ENCODE measurements at regions not wholly inside any gene's neighbourhood (a gene's known extent, or its start where the extent isn't known, plus 50 kb on each side); places are given as distances from the start of the nearest gene placed in this dataset.

- Histone ChIP-seq H3K36me3 (replicated peaks; ENCODE audit: control insufficient read depth, insufficient read depth, low read length) (no peaks in the 10 kb centered on the region), H3K27me3 (ENCODE audit: control insufficient read depth, insufficient read depth, low read length) (no peaks in the 10 kb centered on the region), H3K4me3 (ENCODE audit: insufficient read depth, low read depth, low read length) (no peak overlapping the region)
- no peak for DNase-seq
Observed at GRCh38 chr5:166302166-166302565, 1989.3 kb upstream of the WWC1 start.

- no peaks in the 10 kb centered on the region for H3K36me3 ChIP-seq (replicated peaks; ENCODE audit: control insufficient read depth, insufficient read depth, low read length)
- no peak overlapping the region for H3K4me3 ChIP-seq (ENCODE audit: insufficient read depth, low read depth, low read length)
- DNase-seq, result no peak
Observed at GRCh38 chr5:166317425-166317824, 1974.0 kb upstream of the WWC1 start.

GRCh38 chr5:166320920-166321480, 1970.4 kb upstream of the WWC1 start:
- Histone ChIP-seq H3K4me3 (ENCODE audit: insufficient read depth, low read depth, low read length) (no peak overlapping the region), H3K27me3 (ENCODE audit: control insufficient read depth, insufficient read depth, low read length) (peaks cover 35% of the 10 kb centered on the region), H3K36me3 (replicated peaks; ENCODE audit: control insufficient read depth, insufficient read depth, low read length) (no peaks in the 10 kb centered on the region)
- DNase-seq, result no peak

More at GRCh38 chr5:166317425-166317824, 1974.0 kb upstream of the WWC1 start:
- H3K27me3 ChIP-seq (ENCODE audit: control insufficient read depth, insufficient read depth, low read length), result peaks cover 6% of the 10 kb centered on the region

GRCh38 chr5:166324372-166324771, 1967.1 kb upstream of the WWC1 start:
- no peak overlapping the region for H3K4me3 ChIP-seq (ENCODE audit: insufficient read depth, low read depth, low read length)
- H3K27me3 ChIP-seq (ENCODE audit: control insufficient read depth, insufficient read depth, low read length), result peaks cover 45% of the 10 kb centered on the region
- no peaks in the 10 kb centered on the region for H3K36me3 ChIP-seq (replicated peaks; ENCODE audit: control insufficient read depth, insufficient read depth, low read length)
- DNase-seq, result no peak

GRCh38 chr5:166329149-166329800, 1962.2 kb upstream of the WWC1 start:
- no peak overlapping the region for H3K4me3 ChIP-seq (ENCODE audit: insufficient read depth, low read depth, low read length)
- no peak for DNase-seq
- H3K36me3 ChIP-seq (replicated peaks; ENCODE audit: control insufficient read depth, insufficient read depth, low read length), result no peaks in the 10 kb centered on the region
- peaks cover 23% of the 10 kb centered on the region for H3K27me3 ChIP-seq (ENCODE audit: control insufficient read depth, insufficient read depth, low read length)

GRCh38 chr5:166330036-166330435, 1961.4 kb upstream of the WWC1 start:
- no peak for DNase-seq
- H3K36me3 ChIP-seq (replicated peaks; ENCODE audit: control insufficient read depth, insufficient read depth, low read length), result no peaks in the 10 kb centered on the region
- H3K4me3 ChIP-seq (ENCODE audit: insufficient read depth, low read depth, low read length), result no peak overlapping the region
- H3K27me3 ChIP-seq (ENCODE audit: control insufficient read depth, insufficient read depth, low read length), result peaks cover 19% of the 10 kb centered on the region

- DNase-seq, result no peak
- Histone ChIP-seq H3K4me3 (ENCODE audit: insufficient read depth, low read depth, low read length) (no peak overlapping the region), H3K27me3 (ENCODE audit: control insufficient read depth, insufficient read depth, low read length) (peaks cover 5% of the 10 kb centered on the region), H3K36me3 (replicated peaks; ENCODE audit: control insufficient read depth, insufficient read depth, low read length) (no peaks in the 10 kb centered on the region)
Observed at GRCh38 chr5:166331521-166331920, 1959.9 kb upstream of the WWC1 start.

GRCh38 chr5:166338801-166339200, 1952.6 kb upstream of the WWC1 start:
- H3K27me3 ChIP-seq (ENCODE audit: control insufficient read depth, insufficient read depth, low read length), result no peaks in the 10 kb centered on the region
- H3K4me3 ChIP-seq (ENCODE audit: insufficient read depth, low read depth, low read length), result no peak overlapping the region
- DNase-seq, result no peak
- no peaks in the 10 kb centered on the region for H3K36me3 ChIP-seq (replicated peaks; ENCODE audit: control insufficient read depth, insufficient read depth, low read length)

GRCh38 chr5:166340039-166340438, 1951.4 kb upstream of the WWC1 start:
- Histone ChIP-seq H3K27me3 (ENCODE audit: control insufficient read depth, insufficient read depth, low read length) (no peaks in the 10 kb centered on the region), H3K36me3 (replicated peaks; ENCODE audit: control insufficient read depth, insufficient read depth, low read length) (no peaks in the 10 kb centered on the region), H3K4me3 (ENCODE audit: insufficient read depth, low read depth, low read length) (no peak overlapping the region)
- DNase-seq, result no peak

- no peaks in the 10 kb centered on the region for H3K27me3 ChIP-seq (ENCODE audit: control insufficient read depth, insufficient read depth, low read length)
- no peak for DNase-seq
- H3K4me3 ChIP-seq (ENCODE audit: insufficient read depth, low read depth, low read length), result no peak overlapping the region
- H3K36me3 ChIP-seq (replicated peaks; ENCODE audit: control insufficient read depth, insufficient read depth, low read length), result no peaks in the 10 kb centered on the region
Observed at GRCh38 chr5:166341740-166342337, 1949.6 kb upstream of the WWC1 start.

- DNase-seq, result no peak
- Histone ChIP-seq H3K4me3 (ENCODE audit: insufficient read depth, low read depth, low read length) (no peak overlapping the region), H3K27me3 (ENCODE audit: control insufficient read depth, insufficient read depth, low read length) (no peaks in the 10 kb centered on the region), H3K36me3 (replicated peaks; ENCODE audit: control insufficient read depth, insufficient read depth, low read length) (no peaks in the 10 kb centered on the region)
Observed at GRCh38 chr5:166342402-166342801, 1949.0 kb upstream of the WWC1 start.

GRCh38 chr5:166346726-166347374, 1944.6 kb upstream of the WWC1 start:
- Histone ChIP-seq H3K4me3 (ENCODE audit: insufficient read depth, low read depth, low read length) (no peak overlapping the region), H3K27me3 (ENCODE audit: control insufficient read depth, insufficient read depth, low read length) (no peaks in the 10 kb centered on the region), H3K36me3 (replicated peaks; ENCODE audit: control insufficient read depth, insufficient read depth, low read length) (no peaks in the 10 kb centered on the region)
- DNase-seq, result no peak

- DNase-seq, result no peak
- no peaks in the 10 kb centered on the region for H3K36me3 ChIP-seq (replicated peaks; ENCODE audit: control insufficient read depth, insufficient read depth, low read length)
- H3K4me3 ChIP-seq (ENCODE audit: insufficient read depth, low read depth, low read length), result no peak overlapping the region
- no peaks in the 10 kb centered on the region for H3K27me3 ChIP-seq (ENCODE audit: control insufficient read depth, insufficient read depth, low read length)
Observed at GRCh38 chr5:166349046-166349445, 1942.4 kb upstream of the WWC1 start.

- H3K4me3 ChIP-seq (ENCODE audit: insufficient read depth, low read depth, low read length), result no peak overlapping the region
- no peaks in the 10 kb centered on the region for H3K36me3 ChIP-seq (replicated peaks; ENCODE audit: control insufficient read depth, insufficient read depth, low read length)
- H3K27me3 ChIP-seq (ENCODE audit: control insufficient read depth, insufficient read depth, low read length), result no peaks in the 10 kb centered on the region
- no peak for DNase-seq
Observed at GRCh38 chr5:166353580-166353979, 1937.9 kb upstream of the WWC1 start.

GRCh38 chr5:166354332-166354731, 1937.1 kb upstream of the WWC1 start:
- no peaks in the 10 kb centered on the region for H3K27me3 ChIP-seq (ENCODE audit: control insufficient read depth, insufficient read depth, low read length)
- no peaks in the 10 kb centered on the region for H3K36me3 ChIP-seq (replicated peaks; ENCODE audit: control insufficient read depth, insufficient read depth, low read length)
- DNase-seq, result no peak
- no peak overlapping the region for H3K4me3 ChIP-seq (ENCODE audit: insufficient read depth, low read depth, low read length)
